HG02623 (cell line): ENCODE measurements at regions not wholly inside any gene's neighbourhood (a gene's known extent, or its start where the extent isn't known, plus 50 kb on each side); places are given as distances from the start of the nearest gene placed in this dataset.

Experiments
- ATAC-seq: cut with Tn5 transposase; IDR thresholded peaks from one replicate; pipeline ENCODE4 v1.9.1; 2021; ENCODE audit warnings: moderate library complexity; ENCODE audit not compliant: unreplicated experiment

GRCh38 chr5:174282391-174282790 lies 236.9 kb downstream of the NSG2 start:
- no peak for ATAC-seq

GRCh38 chr5:174283211-174284005 lies 237.9 kb downstream of the NSG2 start:
- no peak for ATAC-seq

- ATAC-seq = no peak
Measured at GRCh38 chr5:174284873-174285272, 239.4 kb downstream of the NSG2 start.

GRCh38 chr5:174287761-174288160 lies 242.3 kb downstream of the NSG2 start:
- ATAC-seq = no peak

GRCh38 chr5:174288439-174288838 lies 242.9 kb downstream of the NSG2 start:
- no peak for ATAC-seq

GRCh38 chr5:174291162-174291561 lies 245.7 kb downstream of the NSG2 start:
- no peak for ATAC-seq

- ATAC-seq = no peak
Measured at GRCh38 chr5:174292348-174292747, 246.8 kb downstream of the NSG2 start.

GRCh38 chr5:174293006-174293405 lies 247.5 kb downstream of the NSG2 start:
- no peak for ATAC-seq

GRCh38 chr5:174293481-174293880 lies 248.0 kb downstream of the NSG2 start:
- no peak for ATAC-seq

- no peak for ATAC-seq
Measured at GRCh38 chr5:174294891-174295620, 249.6 kb downstream of the NSG2 start.

GRCh38 chr5:174295702-174296436 lies 250.4 kb downstream of the NSG2 start:
- ATAC-seq = no peak

- ATAC-seq = no peak
Measured at GRCh38 chr5:174300118-174300940, 254.8 kb downstream of the NSG2 start.

- no peak for ATAC-seq
Measured at GRCh38 chr5:174300941-174301761, 255.6 kb downstream of the NSG2 start.

GRCh38 chr5:174301848-174302625 lies 256.5 kb downstream of the NSG2 start:
- no peak for ATAC-seq

GRCh38 chr5:174303035-174303434 lies 257.5 kb downstream of the NSG2 start:
- ATAC-seq = no peak

- ATAC-seq = no peak
Measured at GRCh38 chr5:174303437-174304045, 258.0 kb downstream of the NSG2 start.

- no peak for ATAC-seq
Measured at GRCh38 chr5:174305241-174305681, 259.8 kb downstream of the NSG2 start.

GRCh38 chr5:174306345-174307030 lies 261.0 kb downstream of the NSG2 start:
- ATAC-seq = no peak
